Sigmoid colon (tissue), 4 donors: ENCODE measurements at regions not wholly inside any gene's neighbourhood (a gene's known extent, or its start where the extent isn't known, plus 50 kb on each side); places are given as distances from the start of the nearest gene placed in this dataset.
A peak's percentile ranks its signal among the peaks of the same experiment; 100 is the strongest.

Source experiments
- CTCF ChIP-seq, 4 experiments: fragments of 450-650 bp in 3 of 4; fragments of 200-600 bp in 1 of 4; IDR thresholded peaks; one replicate each; pipeline ENCODE4 v1.5.1; 2016 to 2019; ENCODE audit warnings: antibody characterized with exemption in 4 of 4, mild to moderate bottlenecking in 3 of 4, moderate library complexity in 2 of 4
- EP300 ChIP-seq, 4 donors: sonication (generic); formaldehyde crosslinking; IDR thresholded peaks; one replicate each; pipeline ENCODE4 v1.6.1; 2017; ENCODE audit warnings: antibody characterized with exemption in 4 of 4
- POLR2A ChIP-seq, 2 donors: fragments of 450-650 bp; IDR thresholded peaks; one replicate each; pipeline ENCODE4 v1.6.1; 2016; ENCODE audit warnings: antibody characterized with exemption in 2 of 2, mild to moderate bottlenecking in 2 of 2, moderate library complexity in 2 of 2
- POLR2AphosphoS5 ChIP-seq, 4 donors: sonication (generic); formaldehyde crosslinking; IDR thresholded peaks; one replicate each; pipeline ENCODE4 v1.6.1; 2017; ENCODE audit warnings: antibody characterized with exemption in 4 of 4

- TF ChIP-seq CTCF (IDR thresholded peaks at IDR 0.05) (no peak), POLR2A (IDR thresholded peaks at IDR 0.05) (peak in 1 of 2 donors; percentile 23), EP300 (IDR thresholded peaks at IDR 0.05) (no peak), POLR2AphosphoS5 (IDR thresholded peaks at IDR 0.05) (peak in 1 of 4 donors; percentile 58)
Observed at GRCh38 chr18:34976899-34977837, 64.0 kb upstream of the MAPRE2 start.
